DOHH2 (cell line): ENCODE measurements at regions not wholly inside any gene's neighbourhood (a gene's known extent, or its start where the extent isn't known, plus 50 kb on each side); places are given as distances from the start of the nearest gene placed in this dataset.

Experiments
- H3F3A ChIP-seq: fragments of 200-600 bp; sonication (generic), shearing (Covaris generic); 2 replicates; pipeline ENCODE4 v1.6.0; 2016; ENCODE audit warnings: antibody characterized with exemption, mild to moderate bottlenecking; ENCODE audit not compliant: control insufficient read depth, insufficient read depth
- H3K27ac ChIP-seq: fragments of 200-600 bp; sonication (generic); 2 replicates; pipeline ENCODE4 v1.5.1; 2014; ENCODE audit warnings: low read depth, mild to moderate bottlenecking, low read length, moderate library complexity
- H3K27me3 ChIP-seq: fragments of 200-600 bp; sonication (generic); 2 replicates; pipeline ENCODE4 v1.6.1; 2014; ENCODE audit warnings: mild to moderate bottlenecking, low read length, mixed read lengths; ENCODE audit not compliant: control insufficient read depth
- H3K36me3 ChIP-seq: fragments of 200-600 bp; sonication (generic); 2 replicates; pipeline ENCODE4 v1.6.1; 2014; ENCODE audit warnings: mild to moderate bottlenecking, low read length, moderate library complexity, mixed read lengths; ENCODE audit not compliant: control insufficient read depth
- H3K4me1 ChIP-seq: fragments of 200-600 bp; sonication (generic); 2 replicates; pipeline ENCODE4 v1.6.1; 2014; ENCODE audit warnings: mild to moderate bottlenecking, low read length, mixed read lengths; ENCODE audit not compliant: control insufficient read depth
- H3K4me2 ChIP-seq: fragments of 200-600 bp; sonication (generic); 2 replicates; pipeline ENCODE4 v1.6.0; 2014; ENCODE audit warnings: mild to moderate bottlenecking, low read length, moderate library complexity
- H3K4me3 ChIP-seq: fragments of 200-600 bp; sonication (generic); 2 replicates; pipeline ENCODE4 v1.5.1; 2014; ENCODE audit warnings: mild to moderate bottlenecking, low read length, mixed read lengths
- H3K79me2 ChIP-seq: fragments of 200-600 bp; sonication (generic); 2 replicates; pipeline ENCODE4 v1.6.1; 2014; ENCODE audit warnings: mild to moderate bottlenecking, low read length, mixed read lengths; ENCODE audit not compliant: control insufficient read depth
- H3K9me2 ChIP-seq: fragments of 200-600 bp; sonication (generic); replicated peaks from 2 replicates; pipeline ENCODE4 v1.6.1; 2014; ENCODE audit warnings: mild to moderate bottlenecking, low read length, mixed read lengths; ENCODE audit not compliant: control insufficient read depth
- H3K9me3 ChIP-seq: fragments of 200-600 bp; sonication (generic); 2 replicates; pipeline ENCODE4 v1.6.1; 2014; ENCODE audit warnings: antibody characterized with exemption, low read length, mixed read lengths; ENCODE audit not compliant: control insufficient read depth, insufficient read depth
- H4K20me1 ChIP-seq: fragments of 200-600 bp; sonication (generic); 2 replicates; pipeline ENCODE4 v1.6.0; 2014; ENCODE audit warnings: low read depth, mild to moderate bottlenecking, antibody characterized with exemption, low read length, moderate library complexity; ENCODE audit not compliant: control insufficient read depth, insufficient read depth
- CTCF ChIP-seq: fragments of 200-600 bp; sonication (generic); IDR thresholded peaks from one replicate; pipeline ENCODE4 v1.5.1; 2014; ENCODE audit warnings: antibody characterized with exemption, mild to moderate bottlenecking, low read depth, low read length; ENCODE audit not compliant: poor library complexity, severe bottlenecking
- EZH2phosphoT487 ChIP-seq: fragments of 200-600 bp; sonication (generic); IDR thresholded peaks from 2 replicates; pipeline ENCODE4 v1.6.1; 2017; ENCODE audit warnings: borderline replicate concordance, mild to moderate bottlenecking, antibody characterized with exemption, low read length, moderate library complexity, mixed read lengths

GRCh38 chr6:153411070-153411648 is 280.1 kb upstream of the RGS17 start:
- H3K4me1 ChIP-seq: no peaks in the 10 kb centered on the region
- H3F3A ChIP-seq: no peaks in the 10 kb centered on the region
- no peaks in the 10 kb centered on the region for H3K36me3 ChIP-seq
- no peaks in the 10 kb centered on the region for H4K20me1 ChIP-seq
- H3K27ac ChIP-seq: no peak overlapping the region
- no peaks in the 10 kb centered on the region for H3K9me2 ChIP-seq
- H3K27me3 ChIP-seq: no peaks in the 10 kb centered on the region
- H3K79me2 ChIP-seq: no peaks in the 10 kb centered on the region
- H3K4me2 ChIP-seq: no peak overlapping the region
- no peaks in the 10 kb centered on the region for H3K9me3 ChIP-seq
- H3K4me3 ChIP-seq: no peak overlapping the region
- TF ChIP-seq CTCF (no peak), EZH2phosphoT487 (no peak)

DNA sequence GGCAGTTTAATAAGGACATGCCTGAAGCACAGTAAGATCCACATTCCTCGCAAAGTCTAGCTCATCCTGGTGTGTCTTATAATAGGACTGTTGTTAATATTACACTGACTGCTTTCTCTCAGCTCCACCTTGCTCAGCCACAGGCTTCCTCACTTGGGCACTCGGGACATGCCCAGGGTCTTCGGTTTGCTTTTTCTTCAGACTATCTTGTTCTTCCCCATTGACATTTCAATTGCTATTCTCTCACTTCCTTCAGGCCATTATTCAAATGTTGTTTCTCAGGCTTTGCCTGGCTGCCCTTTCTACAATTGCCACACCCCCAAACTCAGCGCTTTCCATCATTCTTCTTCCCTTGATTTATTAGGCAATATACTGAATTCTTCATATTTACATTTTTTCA is 274.8 kb upstream of the RGS17 start:
- H3K4me1 ChIP-seq: no peaks in the 10 kb centered on the region
- H3K27ac ChIP-seq: no peak overlapping the region
- H3K4me3 ChIP-seq: no peak overlapping the region
- H3K9me3 ChIP-seq: no peaks in the 10 kb centered on the region
- H3K36me3 ChIP-seq: no peaks in the 10 kb centered on the region
- H3F3A ChIP-seq: no peaks in the 10 kb centered on the region
- no peaks in the 10 kb centered on the region for H3K9me2 ChIP-seq
- no peaks in the 10 kb centered on the region for H3K79me2 ChIP-seq
- no peak overlapping the region for H3K4me2 ChIP-seq
- no peaks in the 10 kb centered on the region for H4K20me1 ChIP-seq
- H3K27me3 ChIP-seq: no peaks in the 10 kb centered on the region
- TF ChIP-seq EZH2phosphoT487 (no peak), CTCF (no peak)

DNA sequence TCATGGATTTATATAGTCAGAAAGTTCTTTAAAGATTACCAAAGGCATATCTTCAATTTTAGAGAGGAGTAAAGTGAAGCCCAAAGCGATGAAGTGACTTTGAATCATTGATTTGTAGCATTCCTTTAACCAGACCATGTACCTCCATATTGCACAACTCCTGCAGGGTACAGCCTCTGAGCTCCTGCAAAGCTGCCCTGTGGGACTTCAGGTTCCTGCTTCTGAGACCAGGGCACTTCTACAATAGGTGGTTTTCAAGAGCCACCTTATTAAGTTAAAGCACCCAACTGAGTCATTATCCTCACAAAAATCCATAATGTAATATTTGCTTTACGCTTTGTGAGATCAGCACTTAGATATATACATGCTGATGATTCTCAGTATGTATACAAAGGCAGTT is 270.7 kb upstream of the RGS17 start:
- Histone ChIP-seq H3K9me3 (no peaks in the 10 kb centered on the region), H3K27ac (no peak overlapping the region), H3K79me2 (no peaks in the 10 kb centered on the region), H3K27me3 (no peaks in the 10 kb centered on the region), H3K4me1 (no peaks in the 10 kb centered on the region), H3K36me3 (no peaks in the 10 kb centered on the region), H3K4me2 (no peak overlapping the region), H3F3A (no peaks in the 10 kb centered on the region), H3K4me3 (no peak overlapping the region), H4K20me1 (no peaks in the 10 kb centered on the region), H3K9me2 (no peaks in the 10 kb centered on the region)
- TF ChIP-seq EZH2phosphoT487 (no peak), CTCF (no peak)

DNA sequence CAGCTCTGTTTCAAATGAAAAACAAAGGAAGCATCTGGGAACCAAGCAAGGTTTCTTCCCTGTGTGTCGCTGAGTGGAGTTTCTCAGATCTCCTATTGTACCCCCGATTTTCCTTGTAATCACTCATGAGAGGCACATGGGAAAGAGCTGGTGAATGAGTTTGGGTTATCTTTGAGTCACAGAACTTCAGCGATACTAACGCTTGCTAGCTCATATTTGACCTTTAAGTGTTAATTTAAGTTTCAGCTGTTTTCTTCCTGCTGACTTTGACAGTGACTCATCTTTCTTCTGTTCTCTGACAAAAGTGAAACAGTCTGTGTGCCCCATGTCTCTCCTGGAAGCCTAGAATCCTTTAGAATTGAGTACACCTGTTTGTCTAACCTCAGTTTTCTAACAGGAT is 261.1 kb upstream of the RGS17 start:
- no peaks in the 10 kb centered on the region for H3K9me2 ChIP-seq
- H3K36me3 ChIP-seq: no peaks in the 10 kb centered on the region
- H4K20me1 ChIP-seq: no peaks in the 10 kb centered on the region
- H3F3A ChIP-seq: no peaks in the 10 kb centered on the region
- no peaks in the 10 kb centered on the region for H3K27me3 ChIP-seq
- H3K4me2 ChIP-seq: no peak overlapping the region
- H3K4me3 ChIP-seq: no peak overlapping the region
- no peaks in the 10 kb centered on the region for H3K79me2 ChIP-seq
- H3K27ac ChIP-seq: no peak overlapping the region
- no peak for TF ChIP-seq EZH2phosphoT487
- no peak for TF ChIP-seq CTCF
- H3K4me1 ChIP-seq: no peaks in the 10 kb centered on the region
- H3K9me3 ChIP-seq: no peaks in the 10 kb centered on the region
